IMR-90 (cell line): ENCODE measurements at regions not wholly inside any gene's neighbourhood (a gene's known extent, or its start where the extent isn't known, plus 50 kb on each side); places are given as distances from the start of the nearest gene placed in this dataset.

ENCODE experiments used
- BHLHE40 ChIP-seq: fragments of 150-350 bp; IDR thresholded peaks from 2 replicates; pipeline ENCODE4 v1.6.1; 2016; ENCODE audit warnings: mild to moderate bottlenecking, low read depth, low read length
- CTCF ChIP-seq: conservative IDR thresholded peaks from 2 replicates; pipeline ENCODE4 v1.5.1; 2012; ENCODE audit warnings: mild to moderate bottlenecking, low read depth, low read length, improper control_type of control experiment
- ELK1 ChIP-seq: fragments of 150-350 bp; IDR thresholded peaks from 2 replicates; pipeline ENCODE4 v1.6.1; 2016; ENCODE audit warnings: low read depth, mild to moderate bottlenecking, low read length, moderate library complexity, borderline replicate concordance
- NFE2L2 ChIP-seq: fragments of 150-350 bp; IDR thresholded peaks from 2 replicates; pipeline ENCODE4 v1.6.1; 2016; ENCODE audit warnings: low read depth, mild to moderate bottlenecking, low read length
- POLR2A ChIP-seq: IDR thresholded peaks from 2 replicates; pipeline ENCODE4 v1.6.1; 2012; ENCODE audit warnings: mild to moderate bottlenecking, low read depth, low read length
- RAD21 ChIP-seq: IDR thresholded peaks from 2 replicates; pipeline ENCODE4 v1.6.1; 2012; ENCODE audit warnings: low read length, improper control_type of control experiment

- TF ChIP-seq CTCF (no peak), BHLHE40 (no peak), ELK1 (no peak), POLR2A (no peak), NFE2L2 (no peak), RAD21 (no peak)
Observed at GRCh38 chr13:48833412-48833811, 142.3 kb upstream of the FNDC3A start.
